ENCODE measurements at regions not wholly inside any gene's neighbourhood (a gene's known extent, or its start where the extent isn't known, plus 50 kb on each side); places are given as distances from the start of the nearest gene placed in this dataset.

- intact Hi-C loops (cut with micrococcal nuclease): loop anchor here (10.0 kb wide), 1 partner anchor 262 kb away; no protein-coding TSS in a partner anchor
Measured at GRCh38 chr12:19572920-19573558, 133.7 kb downstream of the AEBP2 start.

- intact Hi-C loops (cut with micrococcal nuclease): loop anchor here (10.0 kb wide), 1 partner anchor 261 kb away; no protein-coding TSS in a partner anchor
Measured at GRCh38 chr12:19573866-19574265, 134.6 kb downstream of the AEBP2 start.

DNA sequence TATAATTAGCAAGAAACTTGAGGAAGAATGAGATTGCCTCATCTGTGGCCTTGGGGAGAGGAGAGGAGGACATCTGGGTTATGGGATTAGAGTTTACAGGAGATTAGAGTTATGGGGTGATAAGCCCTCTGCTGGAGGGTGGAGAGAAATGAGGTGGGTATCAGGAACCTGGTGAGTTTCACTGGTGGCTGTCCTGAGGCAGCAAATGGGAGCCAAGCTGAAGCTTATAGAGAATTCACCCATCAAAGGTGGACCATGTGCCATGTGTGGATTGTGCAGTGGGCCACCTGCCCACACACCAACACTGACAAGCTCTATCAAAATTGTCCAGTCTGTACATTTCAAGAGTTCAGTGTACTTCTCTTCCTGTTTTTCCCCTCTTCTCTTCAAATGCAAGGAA lies 135.3 kb downstream of the AEBP2 start:
- intact Hi-C loops (cut with micrococcal nuclease): loop anchor here (10.0 kb wide), 1 partner anchor 260 kb away; no protein-coding TSS in a partner anchor

DNA sequence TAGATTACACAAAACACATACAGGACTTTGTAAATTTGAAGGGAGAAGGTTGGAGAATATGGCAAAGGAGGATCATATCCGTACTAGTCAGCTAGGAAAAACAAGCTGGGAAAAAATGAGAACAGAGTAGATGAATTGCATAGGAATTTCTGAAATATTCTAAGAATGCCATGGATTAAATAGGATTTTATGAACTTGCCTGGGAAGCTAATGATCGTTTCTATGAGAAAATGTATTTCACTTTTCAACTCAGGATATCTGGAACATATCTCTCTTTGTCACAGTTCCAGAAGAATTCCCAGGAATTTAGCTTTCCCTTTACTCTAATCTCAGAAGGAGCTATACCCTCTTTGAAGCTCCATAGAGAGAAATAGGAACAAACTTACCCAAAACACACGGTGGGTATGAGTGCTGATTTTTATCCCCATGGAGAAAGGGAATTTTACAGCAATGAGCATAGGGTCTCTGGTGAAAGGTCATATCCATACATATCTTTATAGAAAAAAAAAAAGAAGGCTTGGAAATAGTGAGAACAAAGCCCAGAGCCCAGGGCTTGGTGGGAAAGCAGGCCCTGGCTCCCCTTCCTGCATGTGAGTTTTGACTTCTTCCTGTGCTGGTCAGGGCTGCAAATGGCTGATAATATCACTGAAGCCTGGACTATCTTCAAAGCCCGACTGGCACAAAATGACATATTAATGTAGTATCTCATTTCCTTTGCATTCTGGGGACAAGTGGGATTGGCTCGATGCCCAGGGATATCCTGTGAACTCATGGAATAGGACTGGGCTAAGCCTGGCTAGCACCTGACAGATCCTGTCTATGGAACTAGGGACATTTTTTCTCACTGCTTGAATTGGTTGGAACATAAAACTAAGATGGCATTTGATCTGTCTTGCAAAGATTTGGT lies 136.3 kb downstream of the AEBP2 start:
- intact Hi-C loops (cut with micrococcal nuclease): loop anchor here (10.0 kb wide), 1 partner anchor 259 kb away; no protein-coding TSS in a partner anchor

DNA sequence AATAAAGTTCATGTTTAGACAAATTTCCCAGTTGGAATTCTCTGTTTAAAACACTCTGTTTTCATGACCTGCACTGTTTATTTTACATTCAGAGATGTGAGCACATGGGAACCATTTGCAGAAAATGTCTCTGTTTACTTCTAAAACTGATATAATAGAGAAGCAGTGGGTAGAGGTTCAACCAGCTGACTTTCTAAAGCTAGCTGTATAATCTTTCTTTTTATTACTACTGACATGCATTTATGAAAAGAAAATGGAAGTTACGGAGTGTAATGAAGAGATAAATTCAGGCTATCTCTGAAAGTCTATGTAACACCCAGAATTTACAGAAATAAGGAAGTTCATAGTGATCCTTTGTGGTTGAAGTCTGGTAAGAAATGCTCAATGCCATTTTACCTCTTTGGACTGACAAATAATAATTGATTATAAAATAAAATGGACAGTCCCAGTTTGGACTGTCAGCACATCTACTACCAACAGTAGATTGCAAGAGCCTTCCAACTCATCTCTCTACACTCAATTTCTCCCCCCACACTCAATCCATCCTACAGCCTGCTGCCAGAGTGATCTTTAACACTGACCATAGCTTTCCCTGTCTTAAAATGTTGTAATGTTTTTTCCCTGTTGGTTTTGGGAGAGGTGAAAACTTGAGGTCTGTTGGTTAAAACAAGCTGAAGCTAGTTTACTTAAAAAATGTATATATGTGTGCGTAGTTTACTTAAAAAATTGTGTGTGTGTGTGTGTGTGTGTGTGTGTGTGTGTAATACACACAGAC lies 137.4 kb downstream of the AEBP2 start:
- intact Hi-C loops (cut with micrococcal nuclease): loop anchor here (10.0 kb wide), 1 partner anchor 258 kb away; no protein-coding TSS in a partner anchor

DNA sequence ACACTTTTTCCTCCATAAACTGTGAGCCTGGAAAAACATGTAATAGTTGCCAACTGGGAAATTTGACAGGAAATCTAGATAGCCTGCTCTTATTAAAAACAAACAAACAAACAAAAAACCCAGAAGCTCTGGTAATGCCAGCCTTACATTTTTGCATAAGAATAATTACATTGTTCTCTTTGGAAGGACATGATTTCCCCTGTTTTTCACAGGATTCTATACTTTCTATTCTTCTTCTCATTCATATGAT lies 137.9 kb downstream of the AEBP2 start:
- intact Hi-C loops (cut with micrococcal nuclease): loop anchor here (10.0 kb wide), 1 partner anchor 258 kb away; no protein-coding TSS in a partner anchor

- intact Hi-C loops (cut with micrococcal nuclease): no loop called here
Measured at GRCh38 chr12:19584732-19585131, 145.4 kb downstream of the AEBP2 start.

DNA sequence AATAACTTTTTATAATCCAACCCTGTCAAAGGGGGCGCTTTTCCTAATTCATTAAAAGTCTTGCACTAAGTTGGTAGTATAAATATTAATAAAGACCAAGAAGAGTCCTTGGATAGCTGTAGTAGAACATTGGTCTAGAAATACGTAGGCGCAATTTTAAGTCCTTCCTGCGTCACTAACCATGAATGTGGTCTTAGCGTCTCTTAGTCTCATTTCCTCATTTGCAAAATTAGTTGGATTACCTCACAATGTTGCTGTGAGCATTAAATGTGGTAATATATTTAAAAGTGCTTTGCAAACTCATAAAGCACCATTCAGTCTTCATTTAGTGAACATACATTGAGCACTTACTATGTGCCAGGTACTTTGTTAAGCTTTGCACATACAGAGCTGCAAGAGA lies 149.7 kb downstream of the AEBP2 start:
- intact Hi-C loops (cut with micrococcal nuclease): no loop called here

- intact Hi-C loops (cut with micrococcal nuclease): no loop called here
Measured at GRCh38 chr12:19591951-19592350, 152.7 kb downstream of the AEBP2 start.

GRCh38 chr12:19596434-19597166 lies 157.3 kb downstream of the AEBP2 start:
- intact Hi-C loops (cut with micrococcal nuclease): no loop called here

- intact Hi-C loops (cut with micrococcal nuclease): no loop called here
Measured at GRCh38 chr12:19597167-19598026, 158.1 kb downstream of the AEBP2 start.

DNA sequence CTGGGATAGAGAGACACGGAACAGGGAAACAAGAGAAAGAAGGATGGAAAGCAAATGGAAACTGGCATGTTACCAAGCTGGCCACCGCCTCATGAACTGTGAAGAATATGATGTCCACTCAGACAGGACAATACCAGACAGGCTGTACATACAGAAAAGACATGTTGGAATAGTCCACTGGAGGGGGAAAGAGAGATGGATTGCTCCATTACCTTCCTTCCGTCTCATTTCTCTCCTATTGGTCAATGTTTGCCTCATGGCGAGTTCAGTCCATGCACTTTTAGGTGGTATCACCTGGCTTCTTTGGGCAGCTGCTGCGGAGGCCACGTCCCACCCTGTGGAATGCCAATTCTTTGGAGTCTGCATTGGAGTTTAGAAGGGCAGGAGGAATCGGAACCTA lies 166.4 kb downstream of the AEBP2 start:
- intact Hi-C loops (cut with micrococcal nuclease): no loop called here

DNA sequence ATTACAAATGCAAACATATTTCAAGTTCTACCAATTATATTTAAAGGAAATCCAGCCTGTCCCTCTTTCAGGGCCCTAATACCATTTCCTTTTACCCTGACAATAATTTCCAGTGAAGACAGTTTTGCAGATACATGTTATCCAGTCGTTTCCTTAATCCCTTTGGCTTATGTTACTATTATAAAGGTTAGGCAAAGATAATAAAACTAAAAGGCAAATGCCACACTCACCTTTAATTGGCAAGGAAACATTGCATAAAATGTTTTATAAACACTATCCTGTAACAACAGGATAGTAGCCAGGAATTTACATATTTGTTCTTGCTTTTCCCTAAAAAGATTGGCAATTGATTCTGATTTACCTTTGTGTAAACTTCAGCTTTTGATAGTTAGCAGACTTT lies 168.7 kb downstream of the AEBP2 start:
- intact Hi-C loops (cut with micrococcal nuclease): no loop called here

DNA sequence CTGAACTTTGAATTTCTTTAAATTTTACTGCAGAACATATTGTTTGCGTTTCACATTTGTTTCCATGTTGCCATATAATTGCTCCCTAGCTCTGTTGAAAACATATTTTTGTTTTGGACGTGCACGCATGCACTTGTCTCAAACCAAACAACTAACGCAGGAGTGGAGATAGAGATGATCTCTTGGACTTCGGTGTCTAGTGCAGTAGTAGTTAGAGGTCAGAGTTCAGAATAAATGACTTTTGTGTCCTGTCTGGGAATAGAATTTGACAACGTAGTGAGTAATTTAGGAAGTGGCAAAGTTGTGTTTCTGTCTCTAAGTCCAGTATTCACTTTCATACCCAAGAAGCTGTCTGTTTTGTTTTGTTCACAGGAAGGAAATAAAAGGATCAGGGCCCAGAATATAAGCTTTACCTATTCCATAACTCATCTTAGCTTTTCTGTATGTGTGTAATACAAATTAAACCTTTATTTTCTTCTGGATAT lies 173.8 kb downstream of the AEBP2 start:
- intact Hi-C loops (cut with micrococcal nuclease): no loop called here

GRCh38 chr12:19614601-19615383 lies 175.5 kb downstream of the AEBP2 start:
- intact Hi-C loops (cut with micrococcal nuclease): no loop called here

DNA sequence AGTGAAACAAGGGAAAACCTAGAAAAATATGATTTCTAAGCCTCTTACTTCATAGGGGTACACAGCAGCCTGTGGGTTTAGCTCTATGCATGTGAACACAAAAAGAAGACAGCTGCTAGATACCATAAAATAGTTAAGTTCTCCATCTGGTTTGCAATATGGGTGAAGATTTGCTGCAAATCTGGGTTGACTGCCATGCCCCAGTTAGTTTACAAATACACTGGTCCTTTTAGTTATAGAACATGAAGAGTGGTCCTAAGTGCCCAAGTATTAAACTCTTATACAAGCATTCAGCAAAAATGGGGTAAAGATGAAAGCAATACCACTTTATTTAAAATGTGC lies 176.1 kb downstream of the AEBP2 start:
- intact Hi-C loops (cut with micrococcal nuclease): no loop called here

- intact Hi-C loops (cut with micrococcal nuclease): no loop called here
Measured at GRCh38 chr12:19616781-19617180, 177.5 kb downstream of the AEBP2 start.

DNA sequence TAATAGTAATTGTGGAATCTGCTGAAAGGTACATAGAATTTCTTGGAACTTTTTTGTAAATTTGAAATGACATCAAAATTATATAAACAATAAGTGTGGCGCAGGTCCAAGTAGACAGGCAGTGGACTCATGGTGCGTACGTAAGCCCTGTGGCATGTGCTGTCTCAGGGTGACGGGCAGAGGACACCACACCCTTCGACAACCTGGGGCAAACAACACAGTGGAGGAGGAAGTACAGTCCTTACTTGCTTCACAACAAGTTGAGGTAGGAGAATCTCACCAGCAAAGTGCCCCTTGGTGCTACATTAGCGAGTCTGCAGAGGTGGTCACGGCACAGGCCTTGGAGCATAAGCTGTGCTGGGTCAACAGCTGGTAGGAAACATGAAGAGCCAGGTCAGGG lies 180.9 kb downstream of the AEBP2 start:
- intact Hi-C loops (cut with micrococcal nuclease): no loop called here

GRCh38 chr12:19623751-19624399 lies 184.6 kb downstream of the AEBP2 start:
- intact Hi-C loops (cut with micrococcal nuclease): no loop called here

All from T-helper 2 cell treated with Interferon-gamma antibody and Interleukin-4, amounts not matched to agents 100 ng/mL and 5 ng/mL, for 36 hours (primary cell).